HuH-7.5 (cell line): ENCODE measurements at regions not wholly inside any gene's neighbourhood (a gene's known extent, or its start where the extent isn't known, plus 50 kb on each side); places are given as distances from the start of the nearest gene placed in this dataset.

Experiments used
- DNase-seq: peaks from one replicate; pipeline ENCODE4 v3.0.0; 2011; ENCODE audit warnings: low spot score

GRCh38 chr18:21997207-21998143 is 171.9 kb upstream of the GATA6 start:
- no peak for DNase-seq

- no peak for DNase-seq
Observed at GRCh38 chr18:21998486-21998885, 170.9 kb upstream of the GATA6 start.

DNA sequence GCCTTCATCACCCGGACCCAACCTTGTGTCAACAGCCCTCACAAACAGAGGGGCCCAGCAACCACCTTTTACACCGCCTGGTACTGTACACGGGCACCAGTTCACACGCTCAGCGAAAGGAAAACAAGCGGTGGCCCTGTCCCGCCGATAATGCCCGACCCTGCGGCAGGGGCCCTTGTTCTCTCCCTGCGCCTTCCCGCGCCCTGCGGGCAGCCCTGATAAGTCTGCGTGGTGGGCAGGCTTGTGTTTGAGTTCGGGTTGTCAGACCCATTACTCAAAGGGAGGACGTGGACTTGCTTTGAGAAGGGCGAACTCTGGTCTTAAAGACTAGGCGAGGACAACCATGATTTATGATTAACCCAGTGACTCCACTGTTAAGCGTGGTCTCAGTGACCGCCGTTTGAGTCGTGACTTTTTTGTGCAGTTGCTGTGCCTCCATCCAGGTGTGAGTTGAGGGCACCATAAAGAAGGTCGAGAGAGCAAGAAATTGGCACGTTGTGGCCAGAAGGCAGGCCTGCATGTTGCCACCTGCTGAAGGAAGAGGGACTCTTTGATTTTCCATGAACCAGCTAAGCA is 167.4 kb upstream of the GATA6 start:
- no peak for DNase-seq

GRCh38 chr18:22005191-22005841 is 164.1 kb upstream of the GATA6 start:
- DNase-seq = no peak

DNA sequence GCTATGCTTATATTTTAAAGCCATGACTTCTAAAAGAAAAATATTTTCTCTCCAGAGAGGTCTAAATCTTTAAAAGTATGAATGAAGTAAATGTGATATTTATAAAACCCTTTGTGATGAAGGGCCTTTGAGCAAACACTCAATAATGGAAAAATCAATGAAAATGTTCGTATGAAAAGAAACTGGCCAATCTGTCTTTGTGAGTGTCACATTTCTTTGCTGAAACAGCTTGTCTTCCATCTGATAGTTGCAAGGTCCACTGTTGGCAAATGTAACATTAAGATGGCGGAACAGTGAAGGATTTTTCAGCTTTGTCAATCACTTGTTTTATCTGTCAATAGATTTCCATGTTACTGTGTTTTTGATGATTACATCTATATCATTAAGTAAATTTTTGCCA is 162.9 kb upstream of the GATA6 start:
- DNase-seq = no peak

GRCh38 chr18:22009242-22009641 is 160.1 kb upstream of the GATA6 start:
- DNase-seq = no peak

DNA sequence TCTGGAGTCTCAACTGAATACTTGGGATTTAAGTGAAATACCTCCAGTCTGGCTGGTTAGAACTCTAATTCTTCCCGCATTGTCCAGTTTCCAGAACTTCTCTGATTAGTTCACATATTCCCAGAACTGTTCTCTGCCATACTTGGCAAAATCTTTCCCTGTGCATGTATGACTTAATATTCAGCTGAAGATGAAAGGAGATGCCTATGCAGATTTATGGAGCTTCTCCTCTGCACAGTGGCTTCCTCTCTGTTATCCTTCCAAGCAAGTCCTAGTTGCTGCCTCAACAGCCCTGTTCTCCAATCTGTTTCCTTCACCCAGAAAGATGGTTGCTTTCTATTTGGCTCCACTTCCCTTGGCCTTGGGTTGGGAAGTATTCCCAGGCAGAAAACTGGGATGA is 155.4 kb upstream of the GATA6 start:
- no peak for DNase-seq

- no peak for DNase-seq
Observed at GRCh38 chr18:22015156-22015555, 154.2 kb upstream of the GATA6 start.

GRCh38 chr18:22018366-22018765 is 151.0 kb upstream of the GATA6 start:
- DNase-seq = no peak

DNA sequence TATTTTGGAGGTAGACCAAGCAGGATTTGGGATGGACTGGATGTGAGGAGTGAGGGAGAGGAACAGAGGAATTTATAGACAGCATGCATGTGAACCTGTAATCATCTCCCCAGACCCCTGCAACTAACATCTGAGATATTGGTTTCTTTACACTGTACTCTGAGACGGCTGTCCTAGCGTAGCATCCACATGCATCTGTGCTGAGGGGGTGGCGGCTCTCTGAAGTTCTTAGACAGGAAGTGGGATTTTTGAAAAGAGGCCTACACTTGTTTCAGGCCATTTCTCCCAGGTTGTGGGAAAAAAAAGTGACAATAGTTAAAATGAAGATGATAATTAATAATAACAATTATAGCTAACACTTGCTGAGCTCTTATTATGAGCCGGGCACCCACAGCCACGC is 150.2 kb upstream of the GATA6 start:
- no peak for DNase-seq

- DNase-seq = peak; percentile 79
Observed at GRCh38 chr18:22020127-22020866, 149.1 kb upstream of the GATA6 start.

DNA sequence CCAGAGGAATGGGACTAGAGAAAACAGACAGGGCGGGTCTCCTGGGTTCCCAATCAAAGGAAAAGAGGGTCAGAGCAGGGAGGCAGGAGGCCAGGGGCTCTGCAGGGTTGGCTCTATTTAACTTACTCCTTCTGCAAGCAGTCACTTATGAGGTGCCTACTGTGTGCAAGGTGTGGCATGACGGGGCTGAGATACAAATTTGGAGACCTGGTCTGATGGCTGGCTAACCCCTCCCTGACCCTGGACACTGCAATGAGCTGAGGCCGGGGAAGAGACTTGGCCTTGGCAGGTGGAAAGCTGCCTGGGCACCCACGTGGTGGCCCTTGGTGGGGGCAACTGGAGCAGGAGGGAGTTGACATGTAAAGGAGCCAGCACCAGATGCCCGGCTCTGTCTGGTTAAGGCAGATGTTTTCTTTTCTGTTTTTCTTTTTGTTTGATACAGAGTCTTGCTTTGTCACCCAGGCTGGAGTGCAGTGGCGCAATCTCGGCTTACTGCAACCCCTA is 148.5 kb upstream of the GATA6 start:
- DNase-seq = no peak

DNA sequence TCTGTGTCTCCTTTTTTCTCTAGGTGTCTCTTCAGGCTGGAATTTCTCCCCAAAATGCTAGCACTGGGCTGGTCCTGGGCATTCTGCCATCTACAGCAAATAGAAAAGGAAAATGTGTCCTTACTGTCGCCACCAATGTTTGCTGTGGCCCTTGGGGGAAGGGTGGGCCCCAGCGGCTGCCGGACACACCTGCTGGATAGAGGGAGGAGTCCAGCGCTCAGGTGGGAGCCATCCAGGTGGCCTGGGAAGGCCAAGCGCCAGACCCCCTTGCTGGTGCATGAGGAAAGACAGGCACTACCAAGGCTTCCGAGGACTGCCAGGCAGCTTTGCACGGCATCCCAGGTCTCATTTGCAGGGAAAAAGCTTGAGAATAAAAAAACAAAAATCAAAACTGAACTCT is 147.7 kb upstream of the GATA6 start:
- DNase-seq = no peak

DNA sequence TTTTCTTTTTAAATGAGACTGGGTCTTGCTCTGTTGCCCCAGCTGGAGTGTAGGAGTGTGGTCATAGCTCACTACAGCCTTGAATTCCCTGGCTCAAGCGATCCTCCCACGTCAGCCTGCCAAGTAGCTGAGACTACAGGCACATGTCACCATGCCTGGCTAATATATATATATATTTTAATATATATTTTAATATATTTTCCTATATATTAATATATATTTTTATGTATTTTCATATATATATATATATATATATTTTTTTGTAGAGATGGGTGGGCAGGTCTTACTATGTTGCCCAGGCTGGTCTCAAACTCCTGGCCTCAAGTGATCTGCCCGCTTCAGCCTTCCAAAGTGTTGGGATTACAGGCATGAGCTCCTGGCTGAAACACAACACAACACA is 144.5 kb upstream of the GATA6 start:
- no peak for DNase-seq

- DNase-seq = no peak
Observed at GRCh38 chr18:22026362-22026761, 143.0 kb upstream of the GATA6 start.

- no peak for DNase-seq
Observed at GRCh38 chr18:22026889-22027288, 142.5 kb upstream of the GATA6 start.

- DNase-seq = no peak
Observed at GRCh38 chr18:22031611-22032010, 137.8 kb upstream of the GATA6 start.

- DNase-seq = peak; percentile 38
Observed at GRCh38 chr18:22032392-22032961, 136.9 kb upstream of the GATA6 start.

- no peak for DNase-seq
Observed at GRCh38 chr18:22033085-22033484, 136.3 kb upstream of the GATA6 start.

DNA sequence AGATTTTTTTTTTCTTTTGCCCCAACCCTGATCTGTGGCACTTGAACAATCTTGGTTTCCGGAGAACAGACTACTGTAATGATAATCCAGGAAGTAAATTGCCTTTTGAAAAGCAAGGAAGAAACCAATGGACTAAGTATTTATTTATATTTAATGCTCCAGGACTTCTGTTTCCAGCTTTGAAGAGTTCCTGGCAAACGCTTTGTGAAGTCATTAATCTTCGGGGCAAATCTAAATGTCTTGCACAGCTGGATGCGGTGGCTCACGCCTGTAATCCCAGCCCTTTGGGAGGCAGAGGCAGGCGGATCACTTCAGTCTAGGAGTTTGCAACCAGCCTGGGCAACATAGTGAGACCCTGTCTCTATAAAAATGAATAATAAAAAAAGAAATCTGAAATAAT is 135.1 kb upstream of the GATA6 start:
- no peak for DNase-seq

- DNase-seq = no peak
Observed at GRCh38 chr18:22040533-22040932, 128.9 kb upstream of the GATA6 start.

- DNase-seq = no peak
Observed at GRCh38 chr18:22043837-22044236, 125.6 kb upstream of the GATA6 start.
